NCI-H1105 (cell line): ENCODE measurements at regions not wholly inside any gene's neighbourhood (a gene's known extent, or its start where the extent isn't known, plus 50 kb on each side); places are given as distances from the start of the nearest gene placed in this dataset.

ENCODE experiments used
- DNase-seq: peaks from one replicate; lab custom pipeline; 2025; lab: John Stamatoyannopoulos, UW

GRCh38 chr5:3888310-3888709 lies 292.7 kb downstream of the IRX1 start:
- no peak for DNase-seq

GRCh38 chr5:3889412-3890142 lies 293.9 kb downstream of the IRX1 start:
- no peak for DNase-seq

GRCh38 chr5:3891113-3891512 lies 295.5 kb downstream of the IRX1 start:
- no peak for DNase-seq

GRCh38 chr5:3893527-3893926 lies 297.9 kb downstream of the IRX1 start:
- DNase-seq, result no peak

- DNase-seq, result no peak
Measured at GRCh38 chr5:3893975-3894374, 298.3 kb downstream of the IRX1 start.

GRCh38 chr5:3896098-3896497 lies 300.5 kb downstream of the IRX1 start:
- no peak for DNase-seq

- DNase-seq, result no peak
Measured at GRCh38 chr5:3899093-3899492, 303.5 kb downstream of the IRX1 start.

- no peak for DNase-seq
Measured at GRCh38 chr5:3904584-3904983, 309.0 kb downstream of the IRX1 start.

- DNase-seq, result no peak
Measured at GRCh38 chr5:3905031-3905430, 309.4 kb downstream of the IRX1 start.

- DNase-seq, result no peak
Measured at GRCh38 chr5:3905521-3905920, 309.9 kb downstream of the IRX1 start.

- no peak for DNase-seq
Measured at GRCh38 chr5:3911111-3911510, 315.5 kb downstream of the IRX1 start.

GRCh38 chr5:3911773-3912172 lies 316.1 kb downstream of the IRX1 start:
- DNase-seq, result no peak

- no peak for DNase-seq
Measured at GRCh38 chr5:3912790-3913189, 317.2 kb downstream of the IRX1 start.

GRCh38 chr5:3913279-3913678 lies 317.6 kb downstream of the IRX1 start:
- DNase-seq, result no peak

- DNase-seq, result no peak
Measured at GRCh38 chr5:3925022-3925421, 329.4 kb downstream of the IRX1 start.

- no peak for DNase-seq
Measured at GRCh38 chr5:3925935-3926334, 330.3 kb downstream of the IRX1 start.

- no peak for DNase-seq
Measured at GRCh38 chr5:3929799-3930198, 334.2 kb downstream of the IRX1 start.

GRCh38 chr5:3931976-3932375 lies 336.3 kb downstream of the IRX1 start:
- no peak for DNase-seq

GRCh38 chr5:3933536-3933935 lies 337.9 kb downstream of the IRX1 start:
- no peak for DNase-seq

- no peak for DNase-seq
Measured at GRCh38 chr5:3933966-3934365, 338.3 kb downstream of the IRX1 start.

GRCh38 chr5:3943859-3944258 lies 348.2 kb downstream of the IRX1 start:
- DNase-seq, result no peak

GRCh38 chr5:3944930-3945329 lies 349.3 kb downstream of the IRX1 start:
- no peak for DNase-seq

- DNase-seq, result no peak
Measured at GRCh38 chr5:3948838-3949237, 353.2 kb downstream of the IRX1 start.

- DNase-seq, result no peak
Measured at GRCh38 chr5:3954199-3954598, 358.6 kb downstream of the IRX1 start.
